CD4-positive, alpha-beta T cell (primary cell): ENCODE measurements at regions not wholly inside any gene's neighbourhood (a gene's known extent, or its start where the extent isn't known, plus 50 kb on each side); places are given as distances from the start of the nearest gene placed in this dataset.

Experiments
- ATAC-seq: fragments of 200-7000 bp; cut with Tn5 transposase; one replicate; pipeline ENCODE4 v1.10.0; 2022; ENCODE audit warnings: mild to moderate bottlenecking; ENCODE audit not compliant: poor library complexity
- CTCF ChIA-PET: fragments of 350-600 bp; sonication (Branson Sonifier 250); formaldehyde crosslinking; loops from one replicate; lab custom pipeline; 2021; ENCODE audit warnings: antibody characterized with exemption, inconsistent platforms; lab: Charles Lee
- POLR2A ChIA-PET: fragments of 350-600 bp; sonication (Branson Sonifier 250); formaldehyde crosslinking; loops from one replicate; lab custom pipeline; 2021; ENCODE audit warnings: antibody characterized with exemption, inconsistent platforms; lab: Charles Lee
- DNase-seq, 14 experiments: peaks; one replicate each; pipeline ENCODE4 v3.0.0-alpha.2; 2013 to 2020; ENCODE audit warnings: mixed read lengths in 2 of 14
- H3K27ac ChIP-seq, 2 donors: one replicate each; pipeline versions ENCODE4 v1.5.1 to v1.7.0; 2013; ENCODE audit warnings: low read length in 2 of 2, low read depth in 1 of 2, mild to moderate bottlenecking in 1 of 2
- H3K27me3 ChIP-seq, 2 experiments: 1 replicate in 1 of 2; 2 replicates in 1 of 2; pipeline versions ENCODE4 v1.6.1 to v1.7.0; 2013; ENCODE audit warnings: low read length in 2 of 2, control low read depth in 1 of 2, mild to moderate bottlenecking in 1 of 2, moderate library complexity in 1 of 2; ENCODE audit not compliant: insufficient read depth in 2 of 2, control insufficient read depth in 1 of 2
- H3K36me3 ChIP-seq: one replicate; pipeline ENCODE4 v1.6.1; 2013; ENCODE audit warnings: low read length, control low read depth; ENCODE audit not compliant: insufficient read depth
- H3K4me1 ChIP-seq: one replicate; pipeline ENCODE4 v1.6.1; 2013; ENCODE audit warnings: low read length, control low read depth; ENCODE audit not compliant: insufficient read depth
- H3K4me3 ChIP-seq: one replicate; pipeline ENCODE4 v1.5.1; 2013; ENCODE audit warnings: mild to moderate bottlenecking, low read length, moderate library complexity
- H3K9me3 ChIP-seq, 2 experiments: 1 replicate in 1 of 2; 2 replicates in 1 of 2; pipeline versions ENCODE4 v1.6.1 to v1.7.0; 2013; ENCODE audit warnings: low read length in 2 of 2, mild to moderate bottlenecking in 2 of 2, control low read depth in 1 of 2, moderate library complexity in 1 of 2; ENCODE audit not compliant: control insufficient read depth in 1 of 2, insufficient read depth in 1 of 2
- H3K27ac Mint-ChIP-seq: one replicate; pipeline ENCODE4 v1.8.0; 2020; ENCODE audit warnings: mixed read lengths
- H3K27me3 Mint-ChIP-seq: one replicate; pipeline ENCODE4 v1.8.0; 2021; ENCODE audit warnings: mixed read lengths
- H3K36me3 Mint-ChIP-seq: one replicate; pipeline ENCODE4 v1.8.0; 2021; ENCODE audit warnings: low read depth, mixed read lengths
- H3K4me1 Mint-ChIP-seq: one replicate; pipeline ENCODE4 v1.8.0; 2021; ENCODE audit warnings: low read depth, mixed read lengths
- H3K4me3 Mint-ChIP-seq: one replicate; pipeline ENCODE4 v1.8.0; 2020; ENCODE audit warnings: mild to moderate bottlenecking, mixed read lengths
- H3K9me3 Mint-ChIP-seq: one replicate; pipeline ENCODE4 v1.8.0; 2020; ENCODE audit warnings: mixed read lengths
- intact Hi-C, 2 experiments: fragments of 100-400 bp; cut with DNase I in 1 of 2; cut with micrococcal nuclease in 1 of 2; formaldehyde crosslinking; loops; one replicate each; pipeline versions ENCODE4 v1.15.1 to v1.9.0; 2023 to 2025; cut with DNase I, micrococcal nuclease
- TF ChIP-seq, protein P1 (sequence below): fragments of 200-600 bp; IDR thresholded peaks from one replicate; pipeline ENCODE4 v1.8.0; 2022; ENCODE audit warnings: antibody characterized with exemption, mild to moderate bottlenecking

GRCh38 chr13:50476577-50477285 lies 366.8 kb downstream of the DLEU7 start:
- no peak overlapping the region for H3K4me3 Mint-ChIP-seq
- Histone ChIP-seq H3K27ac (no peak overlapping the region), H3K36me3 (no peaks in the 10 kb centered on the region), H3K4me1 (no peaks in the 10 kb centered on the region), H3K4me3 (no peak overlapping the region), H3K9me3 (no peaks in the 10 kb centered on the region), H3K27me3 (no peaks in the 10 kb centered on the region)
- H3K27me3 Mint-ChIP-seq = no peaks in the 10 kb centered on the region
- ChIA-PET CTCF (no interaction called here), POLR2A (no interaction called here)
- no peaks in the 10 kb centered on the region for H3K9me3 Mint-ChIP-seq
- H3K36me3 Mint-ChIP-seq = no peaks in the 10 kb centered on the region
- no peak overlapping the region for H3K27ac Mint-ChIP-seq
- ATAC-seq (no peak), DNase-seq (no peak)
- no peaks in the 10 kb centered on the region for H3K4me1 Mint-ChIP-seq
- intact Hi-C loops = no loop called here
- TF ChIP-seq, protein P1, sequence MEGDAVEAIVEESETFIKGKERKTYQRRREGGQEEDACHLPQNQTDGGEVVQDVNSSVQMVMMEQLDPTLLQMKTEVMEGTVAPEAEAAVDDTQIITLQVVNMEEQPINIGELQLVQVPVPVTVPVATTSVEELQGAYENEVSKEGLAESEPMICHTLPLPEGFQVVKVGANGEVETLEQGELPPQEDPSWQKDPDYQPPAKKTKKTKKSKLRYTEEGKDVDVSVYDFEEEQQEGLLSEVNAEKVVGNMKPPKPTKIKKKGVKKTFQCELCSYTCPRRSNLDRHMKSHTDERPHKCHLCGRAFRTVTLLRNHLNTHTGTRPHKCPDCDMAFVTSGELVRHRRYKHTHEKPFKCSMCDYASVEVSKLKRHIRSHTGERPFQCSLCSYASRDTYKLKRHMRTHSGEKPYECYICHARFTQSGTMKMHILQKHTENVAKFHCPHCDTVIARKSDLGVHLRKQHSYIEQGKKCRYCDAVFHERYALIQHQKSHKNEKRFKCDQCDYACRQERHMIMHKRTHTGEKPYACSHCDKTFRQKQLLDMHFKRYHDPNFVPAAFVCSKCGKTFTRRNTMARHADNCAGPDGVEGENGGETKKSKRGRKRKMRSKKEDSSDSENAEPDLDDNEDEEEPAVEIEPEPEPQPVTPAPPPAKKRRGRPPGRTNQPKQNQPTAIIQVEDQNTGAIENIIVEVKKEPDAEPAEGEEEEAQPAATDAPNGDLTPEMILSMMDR = no peak

DNA sequence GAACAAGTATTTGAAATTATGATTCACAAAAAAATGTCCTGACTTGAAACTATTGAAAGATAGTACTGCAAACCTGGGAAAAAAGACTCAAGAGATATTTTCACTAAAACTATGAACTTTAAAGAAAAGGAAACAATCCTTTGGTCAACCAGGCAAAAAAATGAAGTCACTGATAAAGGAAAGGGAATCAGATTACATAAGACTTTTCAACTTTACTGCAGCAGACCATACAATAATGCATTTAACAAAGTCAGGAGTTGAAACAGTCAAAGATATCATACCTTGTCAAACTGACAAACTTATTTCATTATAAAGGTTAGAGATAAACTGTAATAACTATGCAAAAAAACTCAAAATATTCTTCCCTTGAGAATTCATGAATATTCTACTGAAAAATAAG lies 361.6 kb downstream of the DLEU7 start:
- Mint-ChIP-seq H3K9me3 (no peaks in the 10 kb centered on the region), H3K27me3 (no peaks in the 10 kb centered on the region), H3K36me3 (no peaks in the 10 kb centered on the region), H3K4me1 (no peaks in the 10 kb centered on the region), H3K27ac (no peak overlapping the region), H3K4me3 (no peak overlapping the region)
- no peaks in the 10 kb centered on the region for H3K36me3 ChIP-seq
- no peak for ATAC-seq
- no peak overlapping the region for H3K4me3 ChIP-seq
- TF ChIP-seq, protein P1 = no peak
- no peak overlapping the region for H3K27ac ChIP-seq
- ChIA-PET CTCF (no interaction called here), POLR2A (no interaction called here)
- H3K9me3 ChIP-seq = no peaks in the 10 kb centered on the region
- no peak for DNase-seq
- no peaks in the 10 kb centered on the region for H3K27me3 ChIP-seq
- H3K4me1 ChIP-seq = no peaks in the 10 kb centered on the region
- intact Hi-C loops = no loop called here

DNA sequence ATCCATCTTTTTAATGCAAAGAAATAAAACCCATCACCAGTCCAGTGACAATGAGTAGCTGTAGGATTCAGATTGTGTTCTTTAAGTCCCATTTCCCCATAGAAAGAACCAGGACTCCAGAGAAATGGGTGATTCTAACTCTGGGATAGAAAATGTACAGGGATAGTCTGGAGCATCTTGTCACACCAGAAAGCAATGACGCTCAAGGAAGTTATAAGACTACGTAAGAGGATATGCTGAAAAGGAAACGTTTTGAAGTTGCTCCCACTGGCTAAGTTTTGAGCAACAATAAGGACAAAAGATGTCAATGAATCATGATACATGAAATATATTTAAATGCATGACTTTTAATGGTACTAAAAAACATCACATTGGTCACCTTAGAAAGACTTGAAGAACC lies 360.1 kb downstream of the DLEU7 start:
- Mint-ChIP-seq H3K27me3 (no peaks in the 10 kb centered on the region), H3K4me3 (no peak overlapping the region), H3K36me3 (no peaks in the 10 kb centered on the region), H3K9me3 (no peaks in the 10 kb centered on the region), H3K4me1 (no peaks in the 10 kb centered on the region), H3K27ac (no peak overlapping the region)
- H3K27me3 ChIP-seq = no peaks in the 10 kb centered on the region
- H3K4me1 ChIP-seq = no peaks in the 10 kb centered on the region
- intact Hi-C loops = no loop called here
- ChIA-PET CTCF (no interaction called here), POLR2A (no interaction called here)
- TF ChIP-seq, protein P1 = no peak
- H3K9me3 ChIP-seq = no peaks in the 10 kb centered on the region
- H3K27ac ChIP-seq = no peak overlapping the region
- ATAC-seq (no peak), DNase-seq (no peak)
- no peaks in the 10 kb centered on the region for H3K36me3 ChIP-seq
- H3K4me3 ChIP-seq = no peak overlapping the region
